Trophoblast cell (in vitro differentiated cells and primary cell): ENCODE measurements at regions not wholly inside any gene's neighbourhood (a gene's known extent, or its start where the extent isn't known, plus 50 kb on each side); places are given as distances from the start of the nearest gene placed in this dataset.

Experiments used
- DNase-seq, 2 donors: peaks; one replicate each; pipeline ENCODE4 v3.0.0-alpha.2; 2016
- H2AFZ ChIP-seq: 2 replicates; pipeline ENCODE4 v1.6.1; 2013; ENCODE audit warnings: low read length, moderate library complexity, mild to moderate bottlenecking; ENCODE audit not compliant: insufficient read depth, poor library complexity
- H2AK5ac ChIP-seq: 2 replicates; pipeline ENCODE4 v1.6.1; 2013; ENCODE audit warnings: mild to moderate bottlenecking, low read length
- H2BK120ac ChIP-seq: 2 replicates; pipeline ENCODE4 v1.6.1; 2013; ENCODE audit warnings: low read length, mild to moderate bottlenecking, moderate library complexity; ENCODE audit not compliant: insufficient read depth, poor library complexity
- H2BK12ac ChIP-seq: 2 replicates; pipeline ENCODE4 v1.6.1; 2013; ENCODE audit warnings: mild to moderate bottlenecking, low read length, moderate library complexity
- H2BK5ac ChIP-seq: 2 replicates; pipeline ENCODE4 v1.6.1; 2013; ENCODE audit warnings: low read length, low read depth, moderate library complexity, mild to moderate bottlenecking; ENCODE audit not compliant: poor library complexity
- H3K14ac ChIP-seq: 2 replicates; pipeline ENCODE4 v1.6.1; 2013; ENCODE audit warnings: mild to moderate bottlenecking, low read length
- H3K18ac ChIP-seq: 2 replicates; pipeline ENCODE4 v1.6.1; 2013; ENCODE audit warnings: mild to moderate bottlenecking, low read length
- H3K23ac ChIP-seq: 2 replicates; pipeline ENCODE4 v1.6.1; 2013; ENCODE audit warnings: low read length
- H3K27ac ChIP-seq: 2 replicates; pipeline ENCODE4 v1.5.1; 2013; ENCODE audit warnings: low read depth, mild to moderate bottlenecking, inconsistent platforms, low read length, moderate library complexity
- H3K27me3 ChIP-seq: 2 replicates; pipeline ENCODE4 v1.6.1; 2013; ENCODE audit warnings: inconsistent platforms, mild to moderate bottlenecking, low read length, moderate library complexity; ENCODE audit not compliant: insufficient read depth
- H3K36me3 ChIP-seq, 2 experiments: 1 replicate in 1 of 2; 2 replicates in 1 of 2; pipeline ENCODE4 v1.6.1; 2013; ENCODE audit warnings: low read length in 2 of 2, mild to moderate bottlenecking in 2 of 2, moderate library complexity in 1 of 2; ENCODE audit not compliant: insufficient read depth in 2 of 2, control insufficient read depth in 1 of 2
- H3K4ac ChIP-seq: 2 replicates; pipeline ENCODE4 v1.6.1; 2013; ENCODE audit warnings: low read depth, mild to moderate bottlenecking, low read length, moderate library complexity
- H3K4me1 ChIP-seq, 2 experiments: 1 replicate in 1 of 2; 2 replicates in 1 of 2; pipeline ENCODE4 v1.6.1; 2013; ENCODE audit warnings: low read length in 2 of 2, mild to moderate bottlenecking in 2 of 2, moderate library complexity in 1 of 2; ENCODE audit not compliant: insufficient read depth in 2 of 2, control insufficient read depth in 1 of 2
- H3K4me2 ChIP-seq: 2 replicates; pipeline ENCODE4 v1.6.1; 2013; ENCODE audit warnings: inconsistent platforms, mild to moderate bottlenecking, low read length, moderate library complexity
- H3K4me3 ChIP-seq: 2 replicates; pipeline ENCODE4 v1.5.1; 2013; ENCODE audit warnings: mild to moderate bottlenecking, low read depth, low read length, inconsistent platforms
- H3K79me1 ChIP-seq: one replicate; pipeline ENCODE4 v1.6.1; 2013; ENCODE audit warnings: low read length
- H3K79me2 ChIP-seq: 2 replicates; pipeline ENCODE4 v1.6.1; 2013; ENCODE audit warnings: low read length, mild to moderate bottlenecking; ENCODE audit not compliant: control insufficient read depth, insufficient read depth, poor library complexity
- H3K9ac ChIP-seq: 2 replicates; pipeline ENCODE4 v1.6.1; 2013; ENCODE audit warnings: mild to moderate bottlenecking, low read length
- H3K9me3 ChIP-seq: 2 replicates; pipeline ENCODE4 v1.6.1; 2013; ENCODE audit warnings: low read depth, mild to moderate bottlenecking, control low read depth, inconsistent platforms, low read length; ENCODE audit not compliant: insufficient read depth
- H4K12ac ChIP-seq: 2 replicates; pipeline ENCODE4 v1.6.1; 2013; ENCODE audit warnings: low read depth, mild to moderate bottlenecking, low read length, moderate library complexity
- H4K8ac ChIP-seq: 2 replicates; pipeline ENCODE4 v1.6.1; 2013; ENCODE audit warnings: low read depth, mild to moderate bottlenecking, low read length, moderate library complexity
- H4K91ac ChIP-seq: one replicate; pipeline ENCODE4 v1.6.1; 2013; ENCODE audit warnings: low read depth, mild to moderate bottlenecking, low read length, moderate library complexity
- WGBS: extraction: QIAGEN DNeasy Blood & Tissue Kit; methylation state at CpG from one replicate; pipeline ENCODE4 v1.1.7; 2013; ENCODE audit warnings: missing lambda C conversion rate; ENCODE audit not compliant: insufficient read length, insufficient coverage; ENCODE audit errors: extremely low coverage; 5-methylcytosine and 5-hydroxymethylcytosine counted together

DNA sequence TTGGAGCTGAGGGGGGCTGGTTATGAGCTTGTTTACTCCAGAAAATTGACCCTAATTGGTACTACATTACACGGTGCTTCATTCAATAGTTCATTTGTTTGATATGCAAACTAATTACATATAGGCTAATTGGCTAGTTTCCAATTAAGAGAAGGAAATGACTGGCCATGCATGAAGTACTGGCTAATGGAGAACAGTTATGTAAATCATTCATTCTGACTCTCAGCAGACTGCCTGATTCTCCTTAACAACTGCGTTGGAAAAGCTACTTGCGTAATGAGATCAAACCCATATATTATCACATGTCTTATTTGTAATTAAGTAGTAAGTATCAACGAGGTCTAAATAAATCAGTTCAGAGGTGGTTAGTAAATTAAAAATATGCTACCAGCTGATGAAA lies 81.8 kb upstream of the CTTNBP2 start:
- Histone ChIP-seq H3K14ac (no peak overlapping the region), H3K4ac (no peak overlapping the region), H3K79me1 (no peaks in the 10 kb centered on the region), H2BK5ac (no peak overlapping the region), H3K27ac (no peak overlapping the region), H3K79me2 (no peaks in the 10 kb centered on the region), H3K4me3 (no peak overlapping the region), H3K4me1 (no peaks in the 10 kb centered on the region), H3K4me2 (no peak overlapping the region), H3K9me3 (no peaks in the 10 kb centered on the region), H3K27me3 (no peaks in the 10 kb centered on the region), H3K18ac (no peak overlapping the region), H2AK5ac (no peak overlapping the region), H2BK12ac (no peak overlapping the region), H2AFZ (no peak overlapping the region), H3K36me3 (no peaks in the 10 kb centered on the region), H2BK120ac (no peak overlapping the region), H4K8ac (no peak overlapping the region), H4K12ac (no peak overlapping the region), H4K91ac (no peak overlapping the region), H3K9ac (no peak overlapping the region), H3K23ac (no peak overlapping the region)
- WGBS: no CpG with 5 or more reads among the region's 4 CpGs
- no peak for DNase-seq

DNA sequence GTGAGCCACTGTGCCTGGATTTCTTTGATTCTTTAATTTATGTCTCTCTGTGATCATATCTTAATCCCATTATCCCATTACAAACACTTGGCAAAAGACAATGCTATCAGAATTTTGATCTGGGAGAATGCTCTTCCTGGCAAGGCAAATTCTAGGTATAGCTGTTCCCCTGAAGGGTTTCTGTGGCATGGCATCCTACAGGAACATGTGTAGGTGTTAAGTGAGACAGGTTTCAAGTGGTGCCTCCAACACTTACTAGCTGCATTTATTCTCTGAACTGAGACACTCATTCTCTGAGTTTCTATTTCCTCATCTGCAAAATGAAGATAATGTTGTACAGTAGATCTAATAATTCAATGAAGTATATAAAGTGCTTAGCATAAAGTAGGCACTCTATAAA lies 87.1 kb upstream of the CTTNBP2 start:
- H2BK12ac ChIP-seq: no peak overlapping the region
- no peak for DNase-seq
- H3K4me1 ChIP-seq: no peaks in the 10 kb centered on the region
- H3K4me2 ChIP-seq: no peak overlapping the region
- H3K79me2 ChIP-seq: no peaks in the 10 kb centered on the region
- no peak overlapping the region for H2AFZ ChIP-seq
- H3K27ac ChIP-seq: no peak overlapping the region
- no peaks in the 10 kb centered on the region for H3K36me3 ChIP-seq
- no peak overlapping the region for H4K91ac ChIP-seq
- no peak overlapping the region for H3K23ac ChIP-seq
- H3K18ac ChIP-seq: no peak overlapping the region
- H4K8ac ChIP-seq: no peak overlapping the region
- H3K4me3 ChIP-seq: no peak overlapping the region
- H3K14ac ChIP-seq: no peak overlapping the region
- H3K4ac ChIP-seq: no peak overlapping the region
- H4K12ac ChIP-seq: no peak overlapping the region
- no peak overlapping the region for H2BK120ac ChIP-seq
- no peaks in the 10 kb centered on the region for H3K27me3 ChIP-seq
- H2BK5ac ChIP-seq: no peak overlapping the region
- H3K79me1 ChIP-seq: no peaks in the 10 kb centered on the region
- H3K9ac ChIP-seq: no peak overlapping the region
- no peaks in the 10 kb centered on the region for H3K9me3 ChIP-seq
- no peak overlapping the region for H2AK5ac ChIP-seq

DNA sequence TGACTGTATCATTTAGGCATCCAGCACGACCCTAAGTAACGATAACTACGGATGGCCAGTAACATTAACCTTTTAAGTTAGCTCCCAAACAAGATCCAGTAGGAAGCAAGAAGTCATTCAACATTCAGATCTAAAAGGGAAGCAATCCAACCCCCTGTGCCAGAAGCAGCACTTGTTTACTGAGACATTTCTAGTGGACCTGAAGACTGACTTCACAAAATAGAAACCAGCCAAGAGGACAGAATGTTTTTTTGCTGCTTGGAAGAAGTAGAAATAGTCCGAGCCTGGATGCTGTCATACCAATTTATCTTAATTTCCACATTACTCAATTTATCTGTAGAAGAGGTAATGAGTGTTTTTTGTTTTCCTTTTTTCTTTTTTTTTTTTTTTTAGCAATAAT lies 88.0 kb upstream of the CTTNBP2 start:
- no peaks in the 10 kb centered on the region for H3K9me3 ChIP-seq
- no peak overlapping the region for H2BK12ac ChIP-seq
- no peak overlapping the region for H4K91ac ChIP-seq
- no CpG with 5 or more reads among the region's 4 CpGs for WGBS
- H3K27me3 ChIP-seq: no peaks in the 10 kb centered on the region
- H3K36me3 ChIP-seq: no peaks in the 10 kb centered on the region
- H3K18ac ChIP-seq: no peak overlapping the region
- DNase-seq: no peak
- H2AFZ ChIP-seq: no peak overlapping the region
- no peaks in the 10 kb centered on the region for H3K79me1 ChIP-seq
- H3K79me2 ChIP-seq: no peaks in the 10 kb centered on the region
- H3K4me2 ChIP-seq: no peak overlapping the region
- H3K23ac ChIP-seq: no peak overlapping the region
- no peak overlapping the region for H3K27ac ChIP-seq
- H2BK5ac ChIP-seq: no peak overlapping the region
- no peak overlapping the region for H2AK5ac ChIP-seq
- H3K14ac ChIP-seq: no peak overlapping the region
- H3K4ac ChIP-seq: no peak overlapping the region
- no peak overlapping the region for H3K4me3 ChIP-seq
- H3K4me1 ChIP-seq: no peaks in the 10 kb centered on the region
- H4K8ac ChIP-seq: no peak overlapping the region
- H3K9ac ChIP-seq: no peak overlapping the region
- no peak overlapping the region for H4K12ac ChIP-seq
- no peak overlapping the region for H2BK120ac ChIP-seq

DNA sequence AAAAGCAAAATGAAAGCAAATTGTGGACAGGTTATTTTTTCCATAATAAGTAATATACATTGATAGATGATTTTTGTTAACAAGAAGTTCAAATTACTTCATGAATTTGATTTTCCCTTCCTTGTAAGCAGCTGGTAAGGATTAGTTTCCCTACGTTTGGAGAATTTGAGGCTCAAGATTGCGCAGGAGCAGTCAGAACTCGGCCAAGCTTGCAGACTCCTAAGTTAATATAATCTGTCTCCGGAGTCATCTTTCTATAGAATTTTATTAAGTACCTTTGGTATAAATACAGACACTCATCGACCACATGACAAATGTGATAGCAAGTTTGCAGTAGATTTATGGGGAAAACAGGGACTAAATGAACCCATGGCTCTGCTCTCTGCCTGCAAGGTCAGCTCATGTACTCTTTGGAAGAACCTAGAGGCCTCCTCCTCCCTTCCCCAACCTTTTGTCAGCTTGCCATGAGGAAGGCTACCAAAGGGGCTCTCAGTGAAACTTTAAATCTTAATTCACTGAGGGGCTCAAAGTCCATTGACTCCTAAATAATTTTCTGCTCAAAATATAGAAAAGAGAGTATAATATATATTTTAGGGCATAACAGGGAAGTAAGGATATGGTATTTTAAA lies 89.2 kb upstream of the CTTNBP2 start:
- H3K79me2 ChIP-seq: no peaks in the 10 kb centered on the region
- no peak overlapping the region for H4K91ac ChIP-seq
- no peaks in the 10 kb centered on the region for H3K36me3 ChIP-seq
- no peak overlapping the region for H4K12ac ChIP-seq
- no peak overlapping the region for H2AFZ ChIP-seq
- no peaks in the 10 kb centered on the region for H3K79me1 ChIP-seq
- WGBS: no CpG with 5 or more reads among the region's 5 CpGs
- H2BK120ac ChIP-seq: no peak overlapping the region
- H2BK12ac ChIP-seq: no peak overlapping the region
- H3K18ac ChIP-seq: no peak overlapping the region
- no peak overlapping the region for H3K4me2 ChIP-seq
- no peak overlapping the region for H3K4me3 ChIP-seq
- DNase-seq: no peak
- no peak overlapping the region for H2BK5ac ChIP-seq
- H3K9ac ChIP-seq: no peak overlapping the region
- no peaks in the 10 kb centered on the region for H3K27me3 ChIP-seq
- no peaks in the 10 kb centered on the region for H3K4me1 ChIP-seq
- H3K27ac ChIP-seq: no peak overlapping the region
- no peak overlapping the region for H3K4ac ChIP-seq
- no peak overlapping the region for H3K14ac ChIP-seq
- no peak overlapping the region for H3K23ac ChIP-seq
- H3K9me3 ChIP-seq: no peaks in the 10 kb centered on the region
- H2AK5ac ChIP-seq: no peak overlapping the region
- peak overlapping the region; percentile 11 for H4K8ac ChIP-seq
